Kidney epithelial cell (primary cell): ENCODE measurements at regions not wholly inside any gene's neighbourhood (a gene's known extent, or its start where the extent isn't known, plus 50 kb on each side); places are given as distances from the start of the nearest gene placed in this dataset.
A peak's percentile ranks its signal among the peaks of the same experiment; 100 is the strongest.

Experiments used
- DNase-seq: peaks from one replicate; pipeline ENCODE4 v3.0.0-alpha.2; 2010; ENCODE audit warnings: low read depth
- H3K27me3 ChIP-seq: 2 replicates; pipeline ENCODE4 v1.6.0; 2011; ENCODE audit warnings: low read length; ENCODE audit not compliant: control insufficient read depth, insufficient read depth
- H3K36me3 ChIP-seq: 2 replicates; pipeline ENCODE4 v1.5.1; 2011; ENCODE audit warnings: low read length; ENCODE audit not compliant: control insufficient read depth, insufficient read depth
- H3K4me3 ChIP-seq: 2 replicates; pipeline ENCODE4 v1.5.1; 2011; ENCODE audit warnings: low read depth, mild to moderate bottlenecking, control low read depth, low read length
- TF ChIP-seq, protein P1 (sequence below): IDR thresholded peaks from 2 replicates; pipeline ENCODE4 v1.5.1; 2011; ENCODE audit warnings: mild to moderate bottlenecking, moderate library complexity, low read length, control low read depth, inconsistent platforms; ENCODE audit not compliant: insufficient read depth, poor library complexity, severe bottlenecking

DNA sequence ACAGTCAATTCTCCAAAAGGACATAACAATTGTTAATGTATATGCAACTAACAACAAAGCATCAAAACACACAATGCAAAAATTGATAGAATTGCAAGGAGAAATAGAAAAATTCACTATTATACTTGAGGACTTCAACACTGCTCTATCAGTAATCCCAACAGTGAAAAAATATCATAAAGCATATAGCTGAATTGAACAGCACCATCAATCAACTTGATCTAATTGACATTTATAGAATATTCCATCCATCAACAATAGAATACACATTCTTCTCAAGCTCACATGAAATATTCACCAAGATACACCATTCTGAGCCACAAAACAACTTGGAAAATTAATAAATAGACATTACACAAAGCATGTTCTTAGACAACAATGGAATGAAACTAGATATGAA lies 60.1 kb upstream of the ASXL3 start:
- TF ChIP-seq, protein P1, sequence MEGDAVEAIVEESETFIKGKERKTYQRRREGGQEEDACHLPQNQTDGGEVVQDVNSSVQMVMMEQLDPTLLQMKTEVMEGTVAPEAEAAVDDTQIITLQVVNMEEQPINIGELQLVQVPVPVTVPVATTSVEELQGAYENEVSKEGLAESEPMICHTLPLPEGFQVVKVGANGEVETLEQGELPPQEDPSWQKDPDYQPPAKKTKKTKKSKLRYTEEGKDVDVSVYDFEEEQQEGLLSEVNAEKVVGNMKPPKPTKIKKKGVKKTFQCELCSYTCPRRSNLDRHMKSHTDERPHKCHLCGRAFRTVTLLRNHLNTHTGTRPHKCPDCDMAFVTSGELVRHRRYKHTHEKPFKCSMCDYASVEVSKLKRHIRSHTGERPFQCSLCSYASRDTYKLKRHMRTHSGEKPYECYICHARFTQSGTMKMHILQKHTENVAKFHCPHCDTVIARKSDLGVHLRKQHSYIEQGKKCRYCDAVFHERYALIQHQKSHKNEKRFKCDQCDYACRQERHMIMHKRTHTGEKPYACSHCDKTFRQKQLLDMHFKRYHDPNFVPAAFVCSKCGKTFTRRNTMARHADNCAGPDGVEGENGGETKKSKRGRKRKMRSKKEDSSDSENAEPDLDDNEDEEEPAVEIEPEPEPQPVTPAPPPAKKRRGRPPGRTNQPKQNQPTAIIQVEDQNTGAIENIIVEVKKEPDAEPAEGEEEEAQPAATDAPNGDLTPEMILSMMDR, result no peak
- H3K4me3 ChIP-seq, result no peak overlapping the region
- no peaks in the 10 kb centered on the region for H3K36me3 ChIP-seq
- H3K27me3 ChIP-seq, result no peaks in the 10 kb centered on the region
- DNase-seq, result no peak

DNA sequence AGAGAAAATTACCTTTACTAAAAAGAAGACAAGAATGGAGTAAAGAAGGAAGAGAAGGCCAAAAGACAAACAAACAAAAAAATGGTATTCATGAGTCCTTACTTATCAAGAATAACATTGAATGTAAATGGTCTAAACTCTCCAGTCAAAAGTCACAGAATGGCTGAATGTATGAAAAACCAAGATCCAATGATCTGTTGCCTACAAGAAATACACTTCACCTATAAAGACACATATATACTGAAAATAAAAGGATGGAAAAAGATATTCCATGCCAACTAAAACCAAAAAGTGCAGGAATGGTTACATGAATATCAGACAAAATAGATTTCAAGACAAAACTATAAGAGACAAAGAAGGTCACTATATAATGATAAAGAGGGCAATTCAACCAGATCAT lies 65.0 kb upstream of the ASXL3 start:
- TF ChIP-seq, protein P1, result no peak
- Histone ChIP-seq H3K36me3 (no peaks in the 10 kb centered on the region), H3K27me3 (no peaks in the 10 kb centered on the region), H3K4me3 (no peak overlapping the region)
- DNase-seq, result no peak

DNA sequence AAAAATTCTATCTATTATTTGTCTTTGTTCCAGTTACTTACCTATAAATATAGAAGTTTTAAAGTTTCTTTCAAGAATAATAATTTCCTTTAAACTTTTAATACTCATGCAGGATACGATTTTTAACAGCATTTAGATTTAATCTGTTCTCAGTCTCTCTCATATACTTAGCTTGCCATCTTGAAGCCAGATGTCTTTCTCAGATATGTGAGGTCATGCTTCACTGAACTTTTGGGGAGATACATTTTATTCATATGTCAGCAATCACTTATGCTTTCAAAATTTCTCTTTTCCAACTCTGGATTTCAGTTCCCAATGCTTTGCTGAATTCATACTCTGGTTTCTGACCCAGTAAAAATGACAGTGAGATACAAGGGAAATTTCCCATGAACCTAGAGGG lies 66.5 kb upstream of the CCDC178 start:
- Histone ChIP-seq H3K27me3 (no peaks in the 10 kb centered on the region), H3K36me3 (no peaks in the 10 kb centered on the region), H3K4me3 (no peak overlapping the region)
- TF ChIP-seq, protein P1, result no peak
- no peak for DNase-seq

DNA sequence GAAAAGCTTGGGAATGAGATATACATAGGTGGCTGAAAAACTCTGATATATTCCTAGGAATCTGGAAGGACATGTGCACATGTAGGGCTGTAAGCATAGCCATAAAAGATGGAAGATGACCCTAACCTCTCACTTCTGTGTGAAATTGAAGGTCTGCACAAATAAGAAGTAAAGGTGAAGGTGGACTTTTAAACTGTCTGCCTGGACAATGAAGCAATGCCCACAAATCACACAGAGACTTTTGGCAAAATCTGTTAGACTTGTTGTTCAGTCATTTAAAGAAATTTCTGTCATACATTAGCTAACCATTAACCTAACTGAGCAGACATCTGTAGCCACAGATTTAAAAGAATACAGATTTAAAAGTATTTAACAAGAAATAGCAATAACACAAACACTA lies 65.3 kb upstream of the CCDC178 start:
- DNase-seq, result no peak
- Histone ChIP-seq H3K36me3 (no peaks in the 10 kb centered on the region), H3K4me3 (no peak overlapping the region), H3K27me3 (no peaks in the 10 kb centered on the region)
- TF ChIP-seq, protein P1, result no peak

DNA sequence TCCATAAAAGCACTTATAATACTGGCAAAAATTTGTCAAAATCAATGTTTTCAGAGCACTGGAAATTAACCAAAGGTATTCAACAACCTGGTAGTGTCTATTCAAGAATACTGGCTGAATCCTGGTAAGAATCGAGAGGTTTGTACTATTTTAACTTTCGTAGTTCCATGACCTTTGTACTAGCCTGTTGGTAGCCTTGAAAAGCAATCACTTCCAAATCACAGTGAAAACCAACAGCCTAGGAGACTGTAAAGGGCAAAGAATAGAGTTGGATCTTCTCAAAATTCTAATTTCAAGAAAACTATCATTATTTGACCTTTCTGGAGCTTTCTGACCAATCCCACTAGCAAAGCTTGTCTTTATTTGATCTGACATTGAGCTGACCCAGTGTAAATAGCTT lies 64.8 kb upstream of the CCDC178 start:
- Histone ChIP-seq H3K4me3 (no peak overlapping the region), H3K27me3 (no peaks in the 10 kb centered on the region), H3K36me3 (no peaks in the 10 kb centered on the region)
- DNase-seq, result no peak
- TF ChIP-seq, protein P1, result no peak

DNA sequence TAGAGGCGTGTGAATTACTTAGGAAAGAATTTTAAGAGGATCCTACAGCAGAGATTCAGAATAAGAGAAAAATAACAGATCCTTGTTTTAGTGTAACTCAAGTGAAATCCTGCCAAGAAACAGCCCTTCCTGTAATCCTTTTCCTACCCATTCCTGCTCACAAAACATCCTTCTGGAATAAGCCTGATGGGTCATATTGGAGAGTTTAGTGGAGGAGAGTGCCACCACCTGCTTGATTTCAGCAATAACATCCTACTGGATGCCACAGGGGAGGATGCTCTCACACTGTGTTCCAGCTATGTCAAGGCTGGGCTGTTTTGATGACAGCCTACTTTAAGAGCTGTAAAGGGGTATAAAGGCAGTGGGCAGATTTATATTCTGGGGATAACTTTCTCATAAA lies 54.8 kb upstream of the CCDC178 start:
- Histone ChIP-seq H3K27me3 (no peaks in the 10 kb centered on the region), H3K4me3 (no peak overlapping the region), H3K36me3 (no peaks in the 10 kb centered on the region)
- TF ChIP-seq, protein P1, result peak; percentile 68
- no peak for DNase-seq
